GM12872 (cell line): ENCODE measurements at regions not wholly inside any gene's neighbourhood (a gene's known extent, or its start where the extent isn't known, plus 50 kb on each side); places are given as distances from the start of the nearest gene placed in this dataset.

Source experiments
- CTCF ChIP-seq: IDR thresholded peaks from 3 replicates; pipeline ENCODE4 v1.5.1; 2011; ENCODE audit warnings: low read depth, mild to moderate bottlenecking, low read length, moderate library complexity; ENCODE audit not compliant: insufficient read depth

DNA sequence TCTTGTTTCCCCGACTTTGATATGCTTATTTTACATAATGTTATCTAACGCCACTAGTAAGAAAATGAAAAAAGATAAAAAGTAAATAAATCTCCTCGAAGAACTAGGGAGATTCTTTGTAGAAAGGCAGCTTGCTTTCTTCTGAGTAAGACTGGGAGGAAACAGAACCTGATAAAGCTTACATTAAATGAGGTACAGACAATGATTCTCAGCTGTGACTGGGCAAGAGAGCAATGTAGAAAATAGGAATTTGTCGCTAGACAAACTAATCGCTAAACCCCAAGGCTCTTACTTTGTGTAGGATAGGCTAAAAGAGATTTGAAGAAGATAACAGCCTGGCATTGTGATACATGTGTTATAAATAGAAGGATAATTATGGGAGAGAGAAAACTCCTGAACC lies 919.0 kb upstream of the ALCAM start:
- TF ChIP-seq CTCF: no peak

DNA sequence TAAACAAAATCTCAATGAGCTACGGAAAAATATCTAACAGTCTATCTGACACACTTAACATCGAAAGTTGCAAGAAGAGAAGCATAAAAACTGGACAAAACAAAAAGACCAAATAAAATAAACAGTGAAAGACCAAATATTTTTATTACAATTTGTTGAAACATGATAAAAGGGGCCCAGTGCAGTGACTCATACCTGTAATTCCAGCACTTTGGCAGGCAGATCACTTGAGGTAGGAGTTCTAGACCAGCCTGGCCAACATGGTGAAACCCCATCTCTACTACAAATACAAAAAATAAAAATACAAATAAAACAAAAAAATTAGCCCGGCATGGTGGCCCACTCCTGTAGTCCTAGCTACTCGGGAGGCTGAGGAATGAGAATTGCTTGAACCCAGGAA lies 914.0 kb upstream of the ALCAM start:
- TF ChIP-seq CTCF: no peak

DNA sequence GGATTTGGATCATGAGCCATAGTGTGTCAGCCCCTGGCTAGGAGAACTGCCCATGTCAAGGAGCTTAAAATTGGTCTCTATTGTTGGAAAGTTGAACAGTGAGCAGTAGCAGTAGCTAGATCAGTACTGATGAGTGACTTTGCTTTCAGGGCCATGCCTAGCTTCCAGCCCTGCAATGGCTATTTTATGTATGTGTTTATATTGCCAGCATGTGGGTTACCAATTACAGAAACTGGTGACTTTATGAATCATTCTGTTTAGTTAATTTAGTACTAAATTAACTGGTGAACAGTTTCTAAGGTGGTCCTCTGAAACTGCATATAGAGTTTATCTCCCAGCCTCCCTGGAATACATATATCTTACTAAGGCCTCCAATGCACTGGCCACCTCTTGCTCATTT lies 908.1 kb upstream of the ALCAM start:
- TF ChIP-seq CTCF: no peak

GRCh38 chr3:104460477-104461406 lies 906.0 kb upstream of the ALCAM start:
- TF ChIP-seq CTCF: peak; percentile 31; the same call in 1 of the 3 replicates

- TF ChIP-seq CTCF: no peak
Measured at GRCh38 chr3:104461431-104461830, 905.3 kb upstream of the ALCAM start.

DNA sequence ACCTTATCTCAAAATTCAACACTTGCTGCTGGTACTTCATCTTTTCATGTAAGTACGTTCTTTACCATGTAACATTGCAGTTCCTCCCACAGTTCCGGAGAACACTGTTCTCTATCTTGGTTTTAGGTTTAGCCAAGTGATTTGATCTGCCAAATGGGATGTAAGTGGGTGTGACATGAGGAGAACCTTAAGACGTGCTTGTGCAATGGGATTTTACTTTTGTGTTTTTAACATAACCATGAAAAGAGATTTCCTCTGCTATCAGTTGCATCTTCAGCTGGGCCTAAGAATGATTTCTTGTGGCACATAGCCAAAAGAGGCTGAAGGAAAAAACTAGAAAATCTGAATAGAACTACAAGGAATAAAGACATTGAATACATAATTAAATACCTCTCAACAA lies 894.5 kb upstream of the ALCAM start:
- TF ChIP-seq CTCF: no peak

DNA sequence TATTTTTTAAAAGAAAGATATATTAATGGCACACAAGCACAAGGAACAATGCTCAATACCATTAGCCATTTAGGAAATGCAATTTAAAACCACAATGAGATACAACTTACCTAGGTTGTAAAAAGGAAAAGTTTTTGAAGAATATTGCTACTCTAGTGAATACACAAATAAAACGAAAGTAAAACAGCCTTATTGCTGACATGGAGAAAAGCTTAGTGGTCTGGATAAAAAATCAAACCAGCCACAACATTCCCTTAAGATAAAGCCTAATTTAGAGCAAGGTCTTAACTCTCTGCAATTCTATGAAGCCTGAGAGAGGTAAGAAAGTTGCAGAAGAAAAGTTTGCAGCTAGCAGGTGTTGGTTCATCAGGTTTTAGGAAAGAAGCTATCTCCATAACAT lies 892.7 kb upstream of the ALCAM start:
- TF ChIP-seq CTCF: no peak
